ENCODE measurements at regions not wholly inside any gene's neighbourhood (a gene's known extent, or its start where the extent isn't known, plus 50 kb on each side); places are given as distances from the start of the nearest gene placed in this dataset.

DNA sequence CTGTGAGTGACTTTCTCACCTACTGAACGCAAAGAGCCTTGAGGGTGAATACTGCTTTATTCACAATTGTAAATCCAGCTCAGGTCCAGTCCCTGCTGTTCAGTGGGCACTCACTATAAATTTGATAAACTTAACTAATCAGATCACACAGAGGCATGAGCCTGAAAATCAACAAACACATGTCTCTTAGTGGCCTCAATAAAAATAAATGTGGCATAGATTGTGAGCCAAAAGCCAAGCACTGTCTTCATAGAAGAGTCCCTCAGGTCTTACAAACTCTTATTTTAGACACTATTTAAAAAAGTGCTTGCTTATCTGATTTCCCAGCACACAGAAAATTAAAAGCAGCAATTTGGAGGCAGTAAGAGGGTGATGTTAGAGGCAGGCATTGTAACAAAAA, 957.7 kb downstream of the SLITRK5 start:
- no peaks in the 10 kb centered on the region for H3K27me3 ChIP-seq (ENCODE audit: control insufficient read depth in 2 of 2, insufficient read depth in 2 of 2, low read length in 2 of 2)
- H3K9me3 ChIP-seq (replicated peaks; ENCODE audit: control insufficient read depth, insufficient read depth, low read depth, low read length), result no peaks in the 10 kb centered on the region
- H3K4me2 ChIP-seq (ENCODE audit: insufficient read depth, low read length), result no peak overlapping the region
- no peak overlapping the region for H3K27ac ChIP-seq (ENCODE audit: extremely low read depth, low read depth, low read length)
- no peak overlapping the region for H3K4me3 ChIP-seq
- no peaks in the 10 kb centered on the region for H4K20me1 ChIP-seq (replicated peaks; ENCODE audit: control insufficient read depth, insufficient read depth, low read length)
- BruUV-seq (replicated peaks), result no TSS peak
- FAIRE-seq, result no peak
- H3K4me1 ChIP-seq (replicated peaks in 1 of 2; ENCODE audit: control insufficient read depth in 2 of 2, insufficient read depth in 2 of 2, low read length in 2 of 2), result no peaks in the 10 kb centered on the region
- DNase-seq (ENCODE audit: extremely low read depth in 1 of 4, low spot score in 3 of 4), result no peak
- ChIA-PET POLR2A (no interaction called here), CTCF (ENCODE audit: low intra/inter-chr PET ratio) (interaction anchor here (0.6 kb wide), 1 partner anchor 14 kb away, joined by 3 read pairs; no protein-coding TSS in a partner anchor)
- H3K9ac ChIP-seq (ENCODE audit: insufficient read depth in 1 of 2, low read depth in 2 of 2, low read length in 2 of 2), result no peak overlapping the region
- in situ Hi-C loops (cut with MboI), result no loop called here
- 0% methylated on average over 1 of the region's 1 CpG for WGBS (ENCODE audit: insufficient coverage, low coverage, missing lambda C conversion rate)
- no peaks in the 10 kb centered on the region for H3K36me3 ChIP-seq (ENCODE audit: control insufficient read depth, insufficient read depth, low read length)
- H3K9me1 ChIP-seq (ENCODE audit: control insufficient read depth, insufficient read depth, low read length), result no peaks in the 10 kb centered on the region
- no peak for ATAC-seq
- H2AFZ ChIP-seq (ENCODE audit: low read depth, low read length), result no peak overlapping the region
- H3K79me2 ChIP-seq (ENCODE audit: control insufficient read depth, insufficient read depth, low read length), result no peaks in the 10 kb centered on the region
- intact Hi-C loops (cut with micrococcal nuclease), result no loop called here
- no peak for TF ChIP-seq CREBBP (IDR thresholded peaks at IDR 0.05; ENCODE audit: low read depth, low read length)
- TF ChIP-seq MNT (conservative IDR thresholded peaks at IDR 0.05), result no peak
- no peak for TF ChIP-seq SRSF1 (IDR thresholded peaks at IDR 0.05; ENCODE audit: low read depth, low read length)
- no peak for TF ChIP-seq ATF7 (IDR thresholded peaks at IDR 0.05)
- TF ChIP-seq RBM34 (IDR thresholded peaks at IDR 0.05; ENCODE audit: borderline replicate concordance, insufficient read depth, low read length), result no peak
- no peak for TF ChIP-seq MBD2 (IDR thresholded peaks at IDR 0.05; ENCODE audit: borderline replicate concordance, low read depth)
- TF ChIP-seq, protein P1, sequence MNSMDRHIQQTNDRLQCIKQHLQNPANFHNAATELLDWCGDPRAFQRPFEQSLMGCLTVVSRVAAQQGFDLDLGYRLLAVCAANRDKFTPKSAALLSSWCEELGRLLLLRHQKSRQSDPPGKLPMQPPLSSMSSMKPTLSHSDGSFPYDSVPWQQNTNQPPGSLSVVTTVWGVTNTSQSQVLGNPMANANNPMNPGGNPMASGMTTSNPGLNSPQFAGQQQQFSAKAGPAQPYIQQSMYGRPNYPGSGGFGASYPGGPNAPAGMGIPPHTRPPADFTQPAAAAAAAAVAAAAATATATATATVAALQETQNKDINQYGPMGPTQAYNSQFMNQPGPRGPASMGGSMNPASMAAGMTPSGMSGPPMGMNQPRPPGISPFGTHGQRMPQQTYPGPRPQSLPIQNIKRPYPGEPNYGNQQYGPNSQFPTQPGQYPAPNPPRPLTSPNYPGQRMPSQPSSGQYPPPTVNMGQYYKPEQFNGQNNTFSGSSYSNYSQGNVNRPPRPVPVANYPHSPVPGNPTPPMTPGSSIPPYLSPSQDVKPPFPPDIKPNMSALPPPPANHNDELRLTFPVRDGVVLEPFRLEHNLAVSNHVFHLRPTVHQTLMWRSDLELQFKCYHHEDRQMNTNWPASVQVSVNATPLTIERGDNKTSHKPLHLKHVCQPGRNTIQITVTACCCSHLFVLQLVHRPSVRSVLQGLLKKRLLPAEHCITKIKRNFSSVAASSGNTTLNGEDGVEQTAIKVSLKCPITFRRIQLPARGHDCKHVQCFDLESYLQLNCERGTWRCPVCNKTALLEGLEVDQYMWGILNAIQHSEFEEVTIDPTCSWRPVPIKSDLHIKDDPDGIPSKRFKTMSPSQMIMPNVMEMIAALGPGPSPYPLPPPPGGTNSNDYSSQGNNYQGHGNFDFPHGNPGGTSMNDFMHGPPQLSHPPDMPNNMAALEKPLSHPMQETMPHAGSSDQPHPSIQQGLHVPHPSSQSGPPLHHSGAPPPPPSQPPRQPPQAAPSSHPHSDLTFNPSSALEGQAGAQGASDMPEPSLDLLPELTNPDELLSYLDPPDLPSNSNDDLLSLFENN (IDR thresholded peaks at IDR 0.05; ENCODE audit: low read depth in 2 of 2, low read length in 2 of 2), result no peak
- no peak for TF ChIP-seq EP300 (IDR thresholded peaks at IDR 0.05; ENCODE audit: low read length)
- TF ChIP-seq, protein P2, sequence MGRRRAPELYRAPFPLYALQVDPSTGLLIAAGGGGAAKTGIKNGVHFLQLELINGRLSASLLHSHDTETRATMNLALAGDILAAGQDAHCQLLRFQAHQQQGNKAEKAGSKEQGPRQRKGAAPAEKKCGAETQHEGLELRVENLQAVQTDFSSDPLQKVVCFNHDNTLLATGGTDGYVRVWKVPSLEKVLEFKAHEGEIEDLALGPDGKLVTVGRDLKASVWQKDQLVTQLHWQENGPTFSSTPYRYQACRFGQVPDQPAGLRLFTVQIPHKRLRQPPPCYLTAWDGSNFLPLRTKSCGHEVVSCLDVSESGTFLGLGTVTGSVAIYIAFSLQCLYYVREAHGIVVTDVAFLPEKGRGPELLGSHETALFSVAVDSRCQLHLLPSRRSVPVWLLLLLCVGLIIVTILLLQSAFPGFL (CRISPR knock-in tag; IDR thresholded peaks at IDR 0.05), result no peak
- no peak for TF ChIP-seq TCFL5 (CRISPR knock-in tag; conservative IDR thresholded peaks at IDR 0.05)
- TF ChIP-seq ZFP91 (CRISPR knock-in tag; IDR thresholded peaks at IDR 0.05), result no peak
- TF ChIP-seq, protein P3, sequence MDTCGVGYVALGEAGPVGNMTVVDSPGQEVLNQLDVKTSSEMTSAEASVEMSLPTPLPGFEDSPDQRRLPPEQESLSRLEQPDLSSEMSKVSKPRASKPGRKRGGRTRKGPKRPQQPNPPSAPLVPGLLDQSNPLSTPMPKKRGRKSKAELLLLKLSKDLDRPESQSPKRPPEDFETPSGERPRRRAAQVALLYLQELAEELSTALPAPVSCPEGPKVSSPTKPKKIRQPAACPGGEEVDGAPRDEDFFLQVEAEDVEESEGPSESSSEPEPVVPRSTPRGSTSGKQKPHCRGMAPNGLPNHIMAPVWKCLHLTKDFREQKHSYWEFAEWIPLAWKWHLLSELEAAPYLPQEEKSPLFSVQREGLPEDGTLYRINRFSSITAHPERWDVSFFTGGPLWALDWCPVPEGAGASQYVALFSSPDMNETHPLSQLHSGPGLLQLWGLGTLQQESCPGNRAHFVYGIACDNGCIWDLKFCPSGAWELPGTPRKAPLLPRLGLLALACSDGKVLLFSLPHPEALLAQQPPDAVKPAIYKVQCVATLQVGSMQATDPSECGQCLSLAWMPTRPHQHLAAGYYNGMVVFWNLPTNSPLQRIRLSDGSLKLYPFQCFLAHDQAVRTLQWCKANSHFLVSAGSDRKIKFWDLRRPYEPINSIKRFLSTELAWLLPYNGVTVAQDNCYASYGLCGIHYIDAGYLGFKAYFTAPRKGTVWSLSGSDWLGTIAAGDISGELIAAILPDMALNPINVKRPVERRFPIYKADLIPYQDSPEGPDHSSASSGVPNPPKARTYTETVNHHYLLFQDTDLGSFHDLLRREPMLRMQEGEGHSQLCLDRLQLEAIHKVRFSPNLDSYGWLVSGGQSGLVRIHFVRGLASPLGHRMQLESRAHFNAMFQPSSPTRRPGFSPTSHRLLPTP (IDR thresholded peaks at IDR 0.05; ENCODE audit: borderline replicate concordance, extremely low read depth, insufficient read length), result no peak

Measured in K562 (cell line).